Endothelial cell (in vitro differentiated cells): ENCODE measurements at regions not wholly inside any gene's neighbourhood (a gene's known extent, or its start where the extent isn't known, plus 50 kb on each side); places are given as distances from the start of the nearest gene placed in this dataset.
"Not testable (repeated sequence)": the region's sequence is repeated elsewhere in the genome, so short reads cannot be mapped to it uniquely, and the experiment has no call there.

Experiments
- DNase-seq: peaks from one replicate; pipeline ENCODE4 v3.0.0; 2021; ENCODE audit warnings: low spot score
- H3K27ac Mint-ChIP-seq: one replicate; pipeline ENCODE4 v1.8.0; 2021; ENCODE audit warnings: mixed read lengths, inconsistent platforms; ENCODE audit not compliant: unreplicated experiment
- H3K27me3 Mint-ChIP-seq: one replicate; pipeline ENCODE4 v1.8.0; 2021; ENCODE audit warnings: mild to moderate bottlenecking, moderate library complexity, mixed read lengths, inconsistent platforms; ENCODE audit not compliant: unreplicated experiment
- H3K36me3 Mint-ChIP-seq: one replicate; pipeline ENCODE4 v1.8.0; 2021; ENCODE audit warnings: mild to moderate bottlenecking, low read depth, mixed read lengths, inconsistent platforms; ENCODE audit not compliant: unreplicated experiment
- H3K4me1 Mint-ChIP-seq: one replicate; pipeline ENCODE4 v1.8.0; 2021; ENCODE audit warnings: mild to moderate bottlenecking, mixed read lengths, inconsistent platforms; ENCODE audit not compliant: unreplicated experiment
- H3K4me3 Mint-ChIP-seq: one replicate; pipeline ENCODE4 v1.8.0; 2021; ENCODE audit warnings: mild to moderate bottlenecking, mixed read lengths, inconsistent platforms; ENCODE audit not compliant: unreplicated experiment
- H3K9me3 Mint-ChIP-seq: one replicate; pipeline ENCODE4 v1.8.0; 2021; ENCODE audit warnings: mixed read lengths, inconsistent platforms; ENCODE audit not compliant: unreplicated experiment
- CTCF ChIP-seq: fragments of 200-600 bp; sonication (generic); IDR thresholded peaks from one replicate; pipeline ENCODE4 v1.5.0; 2021; ENCODE audit warnings: antibody characterized with exemption; ENCODE audit not compliant: unreplicated experiment

DNA sequence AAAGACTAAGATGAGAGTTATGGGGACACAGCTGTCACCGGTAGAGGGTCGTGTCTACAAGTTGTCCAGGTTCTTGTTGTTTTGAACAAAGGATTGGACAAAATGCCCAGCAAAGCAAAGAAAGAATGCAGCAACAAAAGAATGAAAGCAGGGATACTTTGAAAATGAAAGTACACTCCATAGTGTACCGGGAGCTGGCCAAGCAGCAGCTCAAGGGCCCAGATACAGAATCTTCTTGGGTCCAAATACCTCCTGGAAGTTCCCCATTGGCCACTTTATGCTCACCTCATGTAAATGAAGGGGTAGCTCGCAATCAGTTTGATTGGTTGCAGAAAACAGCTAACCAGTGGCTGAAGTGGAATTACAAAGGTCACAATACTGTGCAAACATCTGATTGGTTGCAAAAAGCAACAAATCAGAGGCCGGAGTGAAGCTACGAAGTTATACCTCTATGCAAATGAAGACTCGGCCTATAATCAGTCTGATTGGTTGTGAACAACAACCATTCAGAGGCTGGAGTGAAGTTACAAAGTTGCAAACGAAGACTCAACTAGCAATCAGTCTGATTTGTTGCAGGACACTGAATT, 474.9 kb upstream of the TMEFF2 start:
- no peaks in the 10 kb centered on the region for H3K36me3 Mint-ChIP-seq
- H3K9me3 Mint-ChIP-seq, result no peaks in the 10 kb centered on the region
- no peak for DNase-seq
- H3K27ac Mint-ChIP-seq, result no peak overlapping the region
- no peak for TF ChIP-seq CTCF
- H3K4me1 Mint-ChIP-seq, result no peaks in the 10 kb centered on the region
- H3K4me3 Mint-ChIP-seq, result no peak overlapping the region
- peaks cover 2% of the 10 kb centered on the region for H3K27me3 Mint-ChIP-seq

DNA sequence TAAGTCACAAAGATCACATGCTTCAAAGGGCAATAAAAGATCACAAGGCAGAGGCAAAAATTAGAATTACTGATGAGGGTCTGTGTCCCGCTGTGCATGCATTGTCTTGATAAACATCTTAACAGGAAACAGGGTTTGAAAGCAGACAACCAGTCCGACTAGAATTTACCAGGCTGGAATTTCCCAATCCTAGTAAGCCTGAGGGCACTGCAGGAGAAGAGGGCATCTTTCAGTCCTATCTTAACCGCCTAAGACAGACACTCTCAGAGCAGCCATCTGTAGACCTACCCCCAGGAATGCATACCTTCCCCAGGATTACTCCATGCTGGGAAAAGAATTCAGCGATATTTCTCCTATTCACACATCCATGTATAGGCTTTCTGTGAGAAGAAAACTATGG, 465.8 kb upstream of the TMEFF2 start:
- H3K9me3 Mint-ChIP-seq, H3K4me3 Mint-ChIP-seq, H3K27ac Mint-ChIP-seq, H3K4me1 Mint-ChIP-seq, H3K27me3 Mint-ChIP-seq, DNase-seq, H3K36me3 Mint-ChIP-seq: not testable (repeated sequence)

GRCh38 chr2:192657362-192657761, 462.6 kb upstream of the TMEFF2 start:
- Mint-ChIP-seq H3K4me1 (no peaks in the 10 kb centered on the region), H3K27ac (no peak overlapping the region)

GRCh38 chr2:192655916-192656315, 461.2 kb upstream of the TMEFF2 start:
- Mint-ChIP-seq H3K36me3 (no peaks in the 10 kb centered on the region), H3K4me1 (no peaks in the 10 kb centered on the region), H3K9me3 (no peaks in the 10 kb centered on the region), H3K27ac (no peak overlapping the region), H3K4me3 (no peak overlapping the region), H3K27me3 (peaks cover 2% of the 10 kb centered on the region)
- no peak for DNase-seq
- TF ChIP-seq CTCF, result no peak

More at GRCh38 chr2:192657362-192657761, 462.6 kb upstream of the TMEFF2 start:
- TF ChIP-seq CTCF, result no peak
- H3K9me3 Mint-ChIP-seq, result no peaks in the 10 kb centered on the region
- DNase-seq, result no peak
- H3K36me3 Mint-ChIP-seq, result no peaks in the 10 kb centered on the region
- no peak overlapping the region for H3K4me3 Mint-ChIP-seq
- H3K27me3 Mint-ChIP-seq, result peaks cover 2% of the 10 kb centered on the region

DNA sequence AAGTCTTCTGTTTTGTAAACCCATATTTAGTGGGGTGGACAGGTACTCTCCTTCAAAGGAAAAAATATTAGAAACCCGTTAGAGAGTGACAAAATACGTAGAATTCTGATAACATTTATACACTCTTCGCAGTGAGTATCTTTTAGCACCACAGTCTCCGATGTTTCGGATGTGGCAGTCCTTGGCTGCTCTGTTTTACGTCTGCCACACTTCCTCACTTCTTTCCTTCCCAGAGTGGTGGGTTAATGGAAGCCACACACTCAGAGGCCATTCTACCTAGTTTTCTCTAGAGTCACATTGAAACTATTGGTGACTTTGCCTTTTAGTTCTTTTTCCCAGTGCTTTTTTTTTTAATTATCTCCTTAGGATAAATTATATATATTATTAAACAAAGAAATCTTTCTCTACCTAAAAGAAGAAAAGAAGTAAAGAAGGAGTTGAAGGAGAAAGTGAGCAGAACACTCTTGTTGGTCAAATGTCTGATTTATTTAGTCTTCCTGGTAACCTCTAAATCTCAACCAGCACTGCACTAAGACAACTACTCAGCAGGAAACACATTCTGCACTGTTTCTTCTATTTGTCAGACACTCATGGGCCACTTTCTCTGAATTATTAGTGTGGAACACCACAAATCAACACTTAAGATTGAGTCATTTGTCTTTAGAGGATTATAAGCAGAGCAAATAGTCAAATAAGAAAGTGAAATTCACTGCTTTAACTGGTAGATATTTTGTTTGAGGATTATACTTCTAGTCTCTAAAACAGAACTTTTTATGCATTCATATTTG, 451.3 kb upstream of the TMEFF2 start:
- Mint-ChIP-seq H3K27ac (no peak overlapping the region), H3K27me3 (no peaks in the 10 kb centered on the region), H3K9me3 (no peaks in the 10 kb centered on the region), H3K36me3 (no peaks in the 10 kb centered on the region), H3K4me3 (no peak overlapping the region), H3K4me1 (no peaks in the 10 kb centered on the region)
- no peak for TF ChIP-seq CTCF
- DNase-seq, result no peak
